ENCODE measurements at regions not wholly inside any gene's neighbourhood (a gene's known extent, or its start where the extent isn't known, plus 50 kb on each side); places are given as distances from the start of the nearest gene placed in this dataset.
"Not testable (repeated sequence)": the region's sequence is repeated elsewhere in the genome, so short reads cannot be mapped to it uniquely, and the experiment has no call there.

- TF ChIP-seq CTCF (conservative IDR thresholded peaks at IDR 0.05; ENCODE audit: low read depth, low read length); EZH2 (IDR thresholded peaks at IDR 0.05; ENCODE audit: borderline replicate concordance, low read depth, low read length, poor library complexity, severe bottlenecking): not testable (repeated sequence)
Observed at GRCh38 chr15:30719363-30719762, 93.4 kb downstream of the ARHGAP11B start.

All from A673 (cell line).